Gastrocnemius medialis (tissue), 4 donors: ENCODE measurements at regions not wholly inside any gene's neighbourhood (a gene's known extent, or its start where the extent isn't known, plus 50 kb on each side); places are given as distances from the start of the nearest gene placed in this dataset.

Experiments used
- POLR2A ChIP-seq, 2 donors: fragments of 450-650 bp; IDR thresholded peaks; one replicate each; pipeline ENCODE4 v1.6.1; 2017; ENCODE audit warnings: antibody characterized with exemption in 2 of 2, mild to moderate bottlenecking in 2 of 2, moderate library complexity in 2 of 2
- TF ChIP-seq, protein P1 (sequence below), 5 experiments: fragments of 450-650 bp in 3 of 5; fragments of 200-600 bp in 2 of 5; sonication (generic) in 2 of 5; IDR thresholded peaks in 4 of 5; conservative IDR thresholded peaks in 1 of 5; 1 replicate in 4 of 5; 2 replicates in 1 of 5; pipeline ENCODE4 v1.5.1; 2016 to 2019; ENCODE audit warnings: antibody characterized with exemption in 5 of 5, mild to moderate bottlenecking in 3 of 5, moderate library complexity in 3 of 5

DNA sequence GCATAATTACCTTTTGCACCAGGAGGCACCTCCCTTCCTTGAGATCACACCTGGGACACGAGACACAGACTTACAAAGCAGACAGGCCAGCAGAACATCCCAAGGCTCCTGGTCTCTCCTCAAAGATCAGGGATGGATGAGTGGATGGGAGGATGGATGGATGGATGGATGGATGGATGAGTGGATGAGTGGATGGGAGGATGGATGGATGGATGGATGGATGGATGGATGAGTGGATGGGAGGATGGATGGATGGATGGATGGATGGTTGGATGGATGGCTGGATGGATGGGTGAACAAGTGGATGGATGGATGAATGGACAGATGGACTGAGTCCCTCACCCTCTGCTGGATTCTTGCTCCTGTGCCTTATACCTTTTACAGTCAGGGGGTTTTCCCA, 364.0 kb downstream of the BCOR start:
- no peak for TF ChIP-seq POLR2A (IDR thresholded peaks at IDR 0.05)
- TF ChIP-seq, protein P1, sequence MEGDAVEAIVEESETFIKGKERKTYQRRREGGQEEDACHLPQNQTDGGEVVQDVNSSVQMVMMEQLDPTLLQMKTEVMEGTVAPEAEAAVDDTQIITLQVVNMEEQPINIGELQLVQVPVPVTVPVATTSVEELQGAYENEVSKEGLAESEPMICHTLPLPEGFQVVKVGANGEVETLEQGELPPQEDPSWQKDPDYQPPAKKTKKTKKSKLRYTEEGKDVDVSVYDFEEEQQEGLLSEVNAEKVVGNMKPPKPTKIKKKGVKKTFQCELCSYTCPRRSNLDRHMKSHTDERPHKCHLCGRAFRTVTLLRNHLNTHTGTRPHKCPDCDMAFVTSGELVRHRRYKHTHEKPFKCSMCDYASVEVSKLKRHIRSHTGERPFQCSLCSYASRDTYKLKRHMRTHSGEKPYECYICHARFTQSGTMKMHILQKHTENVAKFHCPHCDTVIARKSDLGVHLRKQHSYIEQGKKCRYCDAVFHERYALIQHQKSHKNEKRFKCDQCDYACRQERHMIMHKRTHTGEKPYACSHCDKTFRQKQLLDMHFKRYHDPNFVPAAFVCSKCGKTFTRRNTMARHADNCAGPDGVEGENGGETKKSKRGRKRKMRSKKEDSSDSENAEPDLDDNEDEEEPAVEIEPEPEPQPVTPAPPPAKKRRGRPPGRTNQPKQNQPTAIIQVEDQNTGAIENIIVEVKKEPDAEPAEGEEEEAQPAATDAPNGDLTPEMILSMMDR (IDR thresholded peaks at IDR 0.05 in 4 of 5, conservative IDR thresholded peaks at IDR 0.05 in 1 of 5): no peak
